ENCODE measurements at regions not wholly inside any gene's neighbourhood (a gene's known extent, or its start where the extent isn't known, plus 50 kb on each side); places are given as distances from the start of the nearest gene placed in this dataset.

GRCh38 chr14:105805701-105806100, 279.3 kb downstream of the TMEM121 start:
- H3K79me2 ChIP-seq (replicated peaks; ENCODE audit: insufficient read depth), result no peaks in the 10 kb centered on the region
- H3K27ac Mint-ChIP-seq, result no peak overlapping the region
- no peak overlapping the region for H3K27ac ChIP-seq (ENCODE audit: low read depth)
- peaks cover 92% of the 10 kb centered on the region for H3K9me3 Mint-ChIP-seq
- no peak overlapping the region for H3K4me3 Mint-ChIP-seq
- TF ChIP-seq ZNF331 (CRISPR knock-in tag; IDR thresholded peaks at IDR 0.05; ENCODE audit: low read depth) (no peak), POLR2AphosphoS5 (IDR thresholded peaks at IDR 0.05; ENCODE audit: low read depth) (no peak)
- no peaks in the 10 kb centered on the region for H3K9me2 ChIP-seq (ENCODE audit: insufficient read depth)
- no peaks in the 10 kb centered on the region for H4K20me1 ChIP-seq (replicated peaks; ENCODE audit: insufficient read depth)
- peaks cover 4% of the 10 kb centered on the region for H3K36me3 ChIP-seq (ENCODE audit: insufficient read depth)
- ATAC-seq, result no peak
- H3F3A ChIP-seq (replicated peaks; ENCODE audit: low read depth), result no peaks in the 10 kb centered on the region
- no peaks in the 10 kb centered on the region for H3K27me3 ChIP-seq (ENCODE audit: insufficient read depth)
- no peak for DNase-seq (ENCODE audit: low spot score)
- H3K27me3 Mint-ChIP-seq (ENCODE audit: insufficient read depth, low read depth, poor library complexity), result no peaks in the 10 kb centered on the region
- no peak overlapping the region for H3K4me3 ChIP-seq
- H3K36me3 Mint-ChIP-seq (ENCODE audit: low read depth), result peaks cover 25% of the 10 kb centered on the region
- no peak overlapping the region for H3K4me2 ChIP-seq
- H2AFZ ChIP-seq, result no peak overlapping the region
- H3K4me1 ChIP-seq (ENCODE audit: insufficient read depth), result no peaks in the 10 kb centered on the region
- no peaks in the 10 kb centered on the region for H3K4me1 Mint-ChIP-seq

DNA sequence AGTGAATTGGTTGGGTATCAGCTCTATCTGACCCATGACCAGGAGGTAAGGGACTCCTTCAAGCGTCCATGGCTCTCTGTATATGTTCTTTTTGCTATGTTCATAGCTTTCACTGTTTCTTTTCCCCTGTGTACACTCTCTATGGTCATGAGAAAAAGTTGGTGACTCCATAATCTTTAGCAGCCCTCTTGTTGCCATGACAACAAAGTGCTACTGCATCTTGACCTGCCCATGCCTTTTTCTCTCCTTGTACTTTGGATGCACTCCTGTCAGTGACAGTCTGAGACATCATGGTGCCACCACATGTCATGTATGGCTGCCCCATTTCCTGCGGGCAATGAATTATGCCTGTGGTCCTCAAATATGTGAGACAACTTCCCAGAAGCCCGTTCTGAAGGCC, 280.2 kb downstream of the TMEM121 start:
- Mint-ChIP-seq H3K4me1 (no peaks in the 10 kb centered on the region), H3K9me3 (peaks cover 93% of the 10 kb centered on the region), H3K4me3 (no peak overlapping the region), H3K27me3 (ENCODE audit: insufficient read depth, low read depth, poor library complexity) (peaks cover 3% of the 10 kb centered on the region), H3K27ac (no peak overlapping the region), H3K36me3 (ENCODE audit: low read depth) (peaks cover 29% of the 10 kb centered on the region)
- Histone ChIP-seq H3K79me2 (replicated peaks; ENCODE audit: insufficient read depth) (no peaks in the 10 kb centered on the region), H4K20me1 (replicated peaks; ENCODE audit: insufficient read depth) (no peaks in the 10 kb centered on the region), H3K36me3 (ENCODE audit: insufficient read depth) (peaks cover 4% of the 10 kb centered on the region), H3K9me2 (ENCODE audit: insufficient read depth) (no peaks in the 10 kb centered on the region), H3K27me3 (ENCODE audit: insufficient read depth) (no peaks in the 10 kb centered on the region), H3K27ac (ENCODE audit: low read depth) (no peak overlapping the region), H3K4me2 (no peak overlapping the region), H2AFZ (no peak overlapping the region), H3F3A (replicated peaks; ENCODE audit: low read depth) (no peaks in the 10 kb centered on the region), H3K4me1 (ENCODE audit: insufficient read depth) (no peaks in the 10 kb centered on the region), H3K4me3 (no peak overlapping the region)
- DNase-seq (ENCODE audit: low spot score) (no peak), ATAC-seq (no peak)
- TF ChIP-seq STAT1 (IDR thresholded peaks at IDR 0.05; ENCODE audit: unreplicated experiment) (no peak), JUNB (IDR thresholded peaks at IDR 0.05; ENCODE audit: unreplicated experiment) (no peak), EZH2 (IDR thresholded peaks at IDR 0.05; ENCODE audit: low read depth, unreplicated experiment) (no peak)

- Mint-ChIP-seq H3K27ac (no peak overlapping the region), H3K4me3 (no peak overlapping the region), H3K9me3 (peaks cover 98% of the 10 kb centered on the region)
- TF ChIP-seq CREB1 (CRISPR knock-in tag; IDR thresholded peaks at IDR 0.05; ENCODE audit: low read depth), result no peak
- TF ChIP-seq NANOG (IDR thresholded peaks at IDR 0.05; ENCODE audit: borderline replicate concordance), result no peak
- no peak for TF ChIP-seq STAT1 (IDR thresholded peaks at IDR 0.05; ENCODE audit: unreplicated experiment)
- TF ChIP-seq REST (IDR thresholded peaks at IDR 0.05; ENCODE audit: unreplicated experiment), result no peak
- TF ChIP-seq ZNF331 (CRISPR knock-in tag; IDR thresholded peaks at IDR 0.05; ENCODE audit: low read depth), result no peak
- TF ChIP-seq EZH2 (IDR thresholded peaks at IDR 0.05; ENCODE audit: low read depth, unreplicated experiment), result no peak
- no peak for TF ChIP-seq ZNF114 (CRISPR knock-in tag; IDR thresholded peaks at IDR 0.05)
- TF ChIP-seq JUNB (IDR thresholded peaks at IDR 0.05; ENCODE audit: unreplicated experiment), result no peak
- no peak for TF ChIP-seq CTCF (conservative IDR thresholded peaks at IDR 0.05; ENCODE audit: low read depth in 2 of 2)
- TF ChIP-seq POLR2AphosphoS5 (IDR thresholded peaks at IDR 0.05; ENCODE audit: low read depth), result no peak
- no peak for TF ChIP-seq EZH2phosphoT487 (IDR thresholded peaks at IDR 0.05; ENCODE audit: unreplicated experiment)
Measured at GRCh38 chr14:105817971-105818711, 291.8 kb downstream of the TMEM121 start.

More at GRCh38 chr14:105817971-105818711, 291.8 kb downstream of the TMEM121 start:
- H3K4me1 Mint-ChIP-seq, result no peaks in the 10 kb centered on the region
- H3K27me3 Mint-ChIP-seq (ENCODE audit: insufficient read depth, low read depth, poor library complexity), result peaks cover 4% of the 10 kb centered on the region
- H3K27ac ChIP-seq (ENCODE audit: low read depth), result no peak overlapping the region
- H2AFZ ChIP-seq, result no peak overlapping the region
- no peak overlapping the region for H3K4me2 ChIP-seq
- DNase-seq (ENCODE audit: low spot score) (no peak), ATAC-seq (no peak)
- H3K79me2 ChIP-seq (replicated peaks; ENCODE audit: insufficient read depth), result no peaks in the 10 kb centered on the region
- no peaks in the 10 kb centered on the region for H4K20me1 ChIP-seq (replicated peaks; ENCODE audit: insufficient read depth)
- peaks cover 48% of the 10 kb centered on the region for H3K36me3 Mint-ChIP-seq (ENCODE audit: low read depth)
- H3F3A ChIP-seq (replicated peaks; ENCODE audit: low read depth), result no peaks in the 10 kb centered on the region
- peaks cover 9% of the 10 kb centered on the region; the same call in 1 of the 2 replicates for H3K36me3 ChIP-seq (ENCODE audit: insufficient read depth)
- no peaks in the 10 kb centered on the region for H3K9me2 ChIP-seq (ENCODE audit: insufficient read depth)
- H3K4me3 ChIP-seq, result no peak overlapping the region
- no peaks in the 10 kb centered on the region for H3K4me1 ChIP-seq (ENCODE audit: insufficient read depth)
- H3K27me3 ChIP-seq (ENCODE audit: insufficient read depth), result no peaks in the 10 kb centered on the region
